Panc1 (cell line): ENCODE measurements at regions not wholly inside any gene's neighbourhood (a gene's known extent, or its start where the extent isn't known, plus 50 kb on each side); places are given as distances from the start of the nearest gene placed in this dataset.

Experiments
- ATAC-seq: fragments of 200-7000 bp; cut with Tn5 transposase; 2 replicates; pipeline ENCODE4 v1.9.1; 2020; ENCODE audit warnings: mild to moderate bottlenecking, moderate library complexity
- BruUV-seq: library from RNA; stranded (reverse); fragments of 400-500 nt; replicated peaks from 2 replicates; lab custom pipeline; 2021; lab: Mats Ljungman, UMichigan
- CTCF ChIA-PET: fragments of 300-600 bp; sonication (Branson Sonifier 250); formaldehyde crosslinking; loops from one replicate; lab custom pipeline; 2022; ENCODE audit warnings: antibody characterized with exemption; lab: Charles Lee
- POLR2A ChIA-PET: fragments of 300-600 bp; sonication (Branson Sonifier 250); formaldehyde crosslinking; loops from one replicate; lab custom pipeline; 2022; ENCODE audit warnings: antibody characterized with exemption; lab: Charles Lee
- DNase-seq: peaks from one replicate; pipeline ENCODE4 v3.0.0-alpha.2; 2010; ENCODE audit warnings: low read depth, low spot score
- H3K27ac ChIP-seq: 2 replicates; pipeline ENCODE4 v1.5.1; 2011; ENCODE audit warnings: mild to moderate bottlenecking, low read length, inconsistent platforms
- H3K27me3 ChIP-seq: fragments of 200-500 bp; sonication (Bioruptor generic); 2 replicates; pipeline ENCODE4 v1.6.0; 2014; ENCODE audit warnings: low read length, inconsistent platforms; ENCODE audit not compliant: control insufficient read depth, insufficient read depth
- H3K36me3 ChIP-seq: fragments of 200-500 bp; sonication (Bioruptor generic); 2 replicates; pipeline ENCODE4 v1.5.1; 2014; ENCODE audit warnings: inconsistent platforms, mild to moderate bottlenecking, low read length, moderate library complexity; ENCODE audit not compliant: control insufficient read depth, insufficient read depth
- H3K4me1 ChIP-seq: 2 replicates; pipeline ENCODE4 v1.5.1; 2011; ENCODE audit warnings: inconsistent platforms, mild to moderate bottlenecking, low read length, moderate library complexity; ENCODE audit not compliant: control insufficient read depth, insufficient read depth
- H3K4me3 ChIP-seq, 2 experiments: 2 replicates each; pipeline ENCODE4 v1.5.1; 2011 to 2012; ENCODE audit warnings: low read depth in 2 of 2, low read length in 2 of 2, mild to moderate bottlenecking in 2 of 2, inconsistent platforms in 1 of 2, moderate library complexity in 1 of 2
- H3K9me3 ChIP-seq: fragments of 200-500 bp; sonication (Bioruptor generic); 2 replicates; pipeline ENCODE4 v1.5.1; 2014; ENCODE audit warnings: low read depth, mild to moderate bottlenecking, inconsistent platforms, low read length, moderate library complexity; ENCODE audit not compliant: control insufficient read depth, insufficient read depth
- POLR2AphosphoS5 ChIP-seq: IDR thresholded peaks from 2 replicates; pipeline ENCODE4 v1.6.1; 2012; ENCODE audit warnings: mild to moderate bottlenecking, low read depth, low read length, moderate library complexity
- REST ChIP-seq, 2 experiments: IDR thresholded peaks; 2 replicates each; pipeline ENCODE4 v1.6.1; 2011 to 2012; ENCODE audit warnings: low read depth in 2 of 2, control low read depth in 1 of 2, low read length in 1 of 2, mild to moderate bottlenecking in 1 of 2, moderate library complexity in 1 of 2; ENCODE audit not compliant: insufficient read depth in 1 of 2
- SIN3A ChIP-seq: IDR thresholded peaks from 2 replicates; pipeline ENCODE4 v1.6.1; 2012; ENCODE audit warnings: low read depth, mild to moderate bottlenecking, low read length, moderate library complexity, borderline replicate concordance; ENCODE audit not compliant: insufficient read depth
- TCF7L2 ChIP-seq: IDR thresholded peaks from 2 replicates; pipeline ENCODE4 v1.6.1; 2011; ENCODE audit warnings: mild to moderate bottlenecking, low read depth, low read length, inconsistent platforms
- in situ Hi-C: cut with HindIII; loops from 2 replicates; pipeline ENCODE4 v1.10.0; 2016; ENCODE audit warnings: low sequenced_read_pairs, low pct_unique_long_range_greater_than_20kb
- intact Hi-C: fragments of 100-400 bp; cut with micrococcal nuclease; formaldehyde crosslinking; loops from one replicate; pipeline ENCODE4 v1.10.0; 2022; ENCODE audit not compliant: unreplicated experiment
- TF ChIP-seq, protein P1 (sequence below): fragments of 450-650 bp; IDR thresholded peaks from 2 replicates; pipeline ENCODE4 v1.5.1; 2017; ENCODE audit warnings: mild to moderate bottlenecking

- ChIA-PET CTCF (no interaction called here), POLR2A (no interaction called here)
- Histone ChIP-seq H3K4me3 (no peak overlapping the region), H3K9me3 (no peaks in the 10 kb centered on the region), H3K27ac (no peak overlapping the region), H3K27me3 (no peaks in the 10 kb centered on the region), H3K4me1 (no peaks in the 10 kb centered on the region), H3K36me3 (no peaks in the 10 kb centered on the region)
- in situ Hi-C loops (no loop called here), intact Hi-C loops (no loop called here)
- DNase-seq (no peak), ATAC-seq (no peak)
- TF ChIP-seq TCF7L2 (no peak), POLR2AphosphoS5 (no peak), REST (IDR thresholded peaks at IDR 0.05; ENCODE audit: insufficient read depth in 1 of 2, low read depth in 2 of 2, low read length in 1 of 2) (no peak)
- no TSS peak for BruUV-seq
Measured at GRCh38 chr15:61480295-61480694, 251.2 kb upstream of the RORA start.

GRCh38 chr15:61479613-61480012, 250.5 kb upstream of the RORA start:
- ChIA-PET POLR2A (no interaction called here), CTCF (no interaction called here)
- Histone ChIP-seq H3K27me3 (no peaks in the 10 kb centered on the region), H3K27ac (no peak overlapping the region), H3K4me1 (no peaks in the 10 kb centered on the region), H3K36me3 (no peaks in the 10 kb centered on the region), H3K4me3 (no peak overlapping the region), H3K9me3 (no peaks in the 10 kb centered on the region)
- BruUV-seq: no TSS peak
- DNase-seq (no peak), ATAC-seq (no peak)
- intact Hi-C loops (no loop called here), in situ Hi-C loops (no loop called here)
- TF ChIP-seq REST (IDR thresholded peaks at IDR 0.05; ENCODE audit: insufficient read depth in 1 of 2, low read depth in 2 of 2, low read length in 1 of 2) (no peak), SIN3A (no peak), POLR2AphosphoS5 (no peak), TCF7L2 (no peak)
- TF ChIP-seq, protein P1, sequence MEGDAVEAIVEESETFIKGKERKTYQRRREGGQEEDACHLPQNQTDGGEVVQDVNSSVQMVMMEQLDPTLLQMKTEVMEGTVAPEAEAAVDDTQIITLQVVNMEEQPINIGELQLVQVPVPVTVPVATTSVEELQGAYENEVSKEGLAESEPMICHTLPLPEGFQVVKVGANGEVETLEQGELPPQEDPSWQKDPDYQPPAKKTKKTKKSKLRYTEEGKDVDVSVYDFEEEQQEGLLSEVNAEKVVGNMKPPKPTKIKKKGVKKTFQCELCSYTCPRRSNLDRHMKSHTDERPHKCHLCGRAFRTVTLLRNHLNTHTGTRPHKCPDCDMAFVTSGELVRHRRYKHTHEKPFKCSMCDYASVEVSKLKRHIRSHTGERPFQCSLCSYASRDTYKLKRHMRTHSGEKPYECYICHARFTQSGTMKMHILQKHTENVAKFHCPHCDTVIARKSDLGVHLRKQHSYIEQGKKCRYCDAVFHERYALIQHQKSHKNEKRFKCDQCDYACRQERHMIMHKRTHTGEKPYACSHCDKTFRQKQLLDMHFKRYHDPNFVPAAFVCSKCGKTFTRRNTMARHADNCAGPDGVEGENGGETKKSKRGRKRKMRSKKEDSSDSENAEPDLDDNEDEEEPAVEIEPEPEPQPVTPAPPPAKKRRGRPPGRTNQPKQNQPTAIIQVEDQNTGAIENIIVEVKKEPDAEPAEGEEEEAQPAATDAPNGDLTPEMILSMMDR: no peak
